Esophagus muscularis mucosa (tissue), 3 donors: ENCODE measurements at regions not wholly inside any gene's neighbourhood (a gene's known extent, or its start where the extent isn't known, plus 50 kb on each side); places are given as distances from the start of the nearest gene placed in this dataset.

Source experiments
- POLR2A ChIP-seq: fragments of 450-650 bp; IDR thresholded peaks from one replicate; pipeline ENCODE4 v1.6.1; 2017; ENCODE audit warnings: antibody characterized with exemption, moderate library complexity, mild to moderate bottlenecking, low read depth
- TF ChIP-seq, protein P1 (sequence below), 3 experiments: fragments of 200-600 bp in 2 of 3; fragments of 450-650 bp in 1 of 3; sonication (generic) in 2 of 3; IDR thresholded peaks; one replicate each; pipeline ENCODE4 v1.5.1; 2017 to 2019; ENCODE audit warnings: antibody characterized with exemption in 3 of 3, mild to moderate bottlenecking in 2 of 3, moderate library complexity in 1 of 3

DNA sequence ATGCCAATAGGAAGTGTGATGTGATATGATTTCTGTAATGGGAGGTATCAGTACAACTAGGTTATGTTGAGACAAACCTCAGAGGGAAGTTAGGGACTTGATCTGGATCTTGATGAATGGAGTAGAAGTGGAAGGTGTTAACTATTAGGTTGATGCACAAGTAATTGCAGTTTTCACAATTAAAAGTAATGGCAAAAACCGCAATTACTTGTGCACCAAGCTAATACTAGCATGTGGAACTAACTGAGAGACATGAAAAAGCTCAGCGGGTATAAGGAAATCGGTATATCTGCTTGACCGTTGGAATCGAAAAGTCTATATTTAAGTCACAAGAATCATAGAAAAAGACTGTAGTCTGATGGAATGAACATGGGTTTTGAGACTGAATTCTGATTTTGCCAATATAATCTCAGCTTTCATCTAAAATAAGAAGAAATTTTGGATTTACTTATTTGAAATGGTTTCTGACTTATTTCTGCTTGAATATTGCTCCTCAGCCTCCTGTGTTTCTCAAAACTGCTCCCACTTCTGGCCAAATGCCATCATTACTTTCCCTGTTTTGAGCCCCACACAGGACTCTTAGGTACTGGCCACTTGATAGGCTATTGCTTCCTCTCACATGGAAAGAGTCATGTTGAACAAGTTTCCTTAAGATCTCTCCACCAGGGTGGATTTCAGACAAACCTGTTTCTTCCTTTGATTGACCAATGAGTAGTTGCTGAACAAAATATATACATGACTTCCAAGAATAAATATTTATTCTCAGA, 271.5 kb upstream of the COL8A1 start:
- TF ChIP-seq, protein P1, sequence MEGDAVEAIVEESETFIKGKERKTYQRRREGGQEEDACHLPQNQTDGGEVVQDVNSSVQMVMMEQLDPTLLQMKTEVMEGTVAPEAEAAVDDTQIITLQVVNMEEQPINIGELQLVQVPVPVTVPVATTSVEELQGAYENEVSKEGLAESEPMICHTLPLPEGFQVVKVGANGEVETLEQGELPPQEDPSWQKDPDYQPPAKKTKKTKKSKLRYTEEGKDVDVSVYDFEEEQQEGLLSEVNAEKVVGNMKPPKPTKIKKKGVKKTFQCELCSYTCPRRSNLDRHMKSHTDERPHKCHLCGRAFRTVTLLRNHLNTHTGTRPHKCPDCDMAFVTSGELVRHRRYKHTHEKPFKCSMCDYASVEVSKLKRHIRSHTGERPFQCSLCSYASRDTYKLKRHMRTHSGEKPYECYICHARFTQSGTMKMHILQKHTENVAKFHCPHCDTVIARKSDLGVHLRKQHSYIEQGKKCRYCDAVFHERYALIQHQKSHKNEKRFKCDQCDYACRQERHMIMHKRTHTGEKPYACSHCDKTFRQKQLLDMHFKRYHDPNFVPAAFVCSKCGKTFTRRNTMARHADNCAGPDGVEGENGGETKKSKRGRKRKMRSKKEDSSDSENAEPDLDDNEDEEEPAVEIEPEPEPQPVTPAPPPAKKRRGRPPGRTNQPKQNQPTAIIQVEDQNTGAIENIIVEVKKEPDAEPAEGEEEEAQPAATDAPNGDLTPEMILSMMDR (IDR thresholded peaks at IDR 0.05), result no peak
- TF ChIP-seq POLR2A, result no peak
